Pancreas (tissue), 10 donors: ENCODE measurements at regions not wholly inside any gene's neighbourhood (a gene's known extent, or its start where the extent isn't known, plus 50 kb on each side); places are given as distances from the start of the nearest gene placed in this dataset.

Experiments
- ATAC-seq, 4 donors: fragments of 200-7000 bp; cut with Tn5 transposase; one replicate each; pipeline versions ENCODE4 v1.8.0 to v1.9.1; 2020; ENCODE audit warnings: mild to moderate bottlenecking in 4 of 4, moderate library complexity in 4 of 4
- DNase-seq, 6 donors: peaks; one replicate each; pipeline ENCODE4 v3.0.0-alpha.2; 2020
- FAIRE-seq: peaks from 2 replicates; lab custom pipeline; 2012; peaks lifted over from hg19 to GRCh38; lab: Jason Lieb, UNC
- H3K27ac ChIP-seq, 4 donors: fragments of 200-600 bp; sonication (generic); 1 replicate in 3 of 4; 2 replicates in 1 of 4; pipeline versions ENCODE4 v1.5.0 to v1.8.0; 2020
- H3K27me3 ChIP-seq, 4 donors: fragments of 200-600 bp; one replicate each; pipeline ENCODE4 v1.8.0; 2021
- H3K36me3 ChIP-seq, 3 donors: fragments of 200-600 bp; sonication (generic) in 1 of 3; one replicate each; pipeline versions ENCODE4 v1.5.0 to v1.8.0; 2020 to 2021
- H3K4me1 ChIP-seq, 3 donors: fragments of 200-600 bp; one replicate each; pipeline ENCODE4 v1.8.0; 2021
- H3K4me3 ChIP-seq, 4 donors: fragments of 200-600 bp; sonication (generic) in 2 of 4; one replicate each; pipeline versions ENCODE4 v1.5.0 to v1.8.0; 2020 to 2021
- H3K9me3 ChIP-seq, 4 donors: fragments of 200-600 bp; one replicate each; pipeline ENCODE4 v1.8.0; 2021
- CTCF ChIP-seq, 4 donors: fragments of 200-600 bp; sonication (generic) in 3 of 4; IDR thresholded peaks; one replicate each; pipeline versions ENCODE4 v1.5.0 to v1.8.0; 2021; ENCODE audit warnings: antibody characterized with exemption in 4 of 4
- WGBS, 2 donors: extraction: QIAGEN DNeasy Blood & Tissue Kit; methylation state at CpG; one replicate each; pipeline ENCODE4 v1.1.7; 2013; 5-methylcytosine and 5-hydroxymethylcytosine counted together
- intact Hi-C, 3 donors: fragments of 100-400 bp; cut with DNase I; formaldehyde crosslinking; loops; one replicate each; pipeline versions ENCODE4 v1.11.1 to v1.14.2; 2022
- donor health status: healthy with polysubstance abuse.
- donor health status: DM: no; HTN: no; CAD: no; lungs with moderate emphysema.
- donor health status: DM: no; HTN: no; CAD: no.
- donor health status: control.
- donor health status: control.
- donor health status: Bipolar disorder and iron deficiency.
- donor health status: DM: yes; HTN: yes; CAD: no.
- donor health status: DM: no; HTN: no; CAD: no.
- donor health status: DM: no; HTN: no; CAD: no.
- donor health status: DM: yes; HTN: yes; CAD: no.

- Histone ChIP-seq H3K36me3 (no peaks in the 10 kb centered on the region), H3K4me3 (no peak overlapping the region), H3K9me3 (no peaks in the 10 kb centered on the region), H3K4me1 (no peaks in the 10 kb centered on the region), H3K27ac (no peak overlapping the region), H3K27me3 (no peaks in the 10 kb centered on the region)
- ATAC-seq (no peak), FAIRE-seq (no peak), DNase-seq (peak in 1 of 6 donors; percentile 37)
- 59 to 67% methylated on average over 14 of the region's 14 CpGs for WGBS, 2 donors
- intact Hi-C loops, result no loop called here
- TF ChIP-seq CTCF (IDR thresholded peaks at IDR 0.05), result no peak
These were observed 348.6 kb upstream of the SALL3 start for GRCh38 chr18:78630981-78631510.

GRCh38 chr18:78632111-78632541, 347.5 kb upstream of the SALL3 start:
- TF ChIP-seq CTCF (IDR thresholded peaks at IDR 0.05), result no peak
- ATAC-seq, result peak in 1 of 4 donors; percentile 29
- H3K36me3 ChIP-seq, result no peaks in the 10 kb centered on the region
- WGBS, 2 donors, result 48 to 66% methylated on average over 11 of the region's 11 CpGs
- H3K27me3 ChIP-seq, result no peaks in the 10 kb centered on the region
- no peak for FAIRE-seq
- intact Hi-C loops, result no loop called here
- no peak overlapping the region for H3K27ac ChIP-seq
- H3K4me3 ChIP-seq, result no peak overlapping the region
- no peaks in the 10 kb centered on the region for H3K9me3 ChIP-seq
- H3K4me1 ChIP-seq, result no peaks in the 10 kb centered on the region
- peak in 1 of 6 donors; percentile 33 for DNase-seq

GRCh38 chr18:78634061-78634696, 345.4 kb upstream of the SALL3 start:
- intact Hi-C loops, result no loop called here
- H3K4me3 ChIP-seq, result no peak overlapping the region
- no peak overlapping the region for H3K27ac ChIP-seq
- no peak for ATAC-seq
- no peaks in the 10 kb centered on the region for H3K27me3 ChIP-seq
- no peaks in the 10 kb centered on the region for H3K4me1 ChIP-seq
- FAIRE-seq, result no peak
- DNase-seq, result no peak
- no peaks in the 10 kb centered on the region for H3K36me3 ChIP-seq
- H3K9me3 ChIP-seq, result no peaks in the 10 kb centered on the region
- WGBS, 2 donors, result 61 to 71% methylated on average over 20 of the region's 20 CpGs
- no peak for TF ChIP-seq CTCF (IDR thresholded peaks at IDR 0.05)

- Histone ChIP-seq H3K36me3 (no peaks in the 10 kb centered on the region), H3K4me1 (no peaks in the 10 kb centered on the region), H3K4me3 (no peak overlapping the region), H3K9me3 (no peaks in the 10 kb centered on the region), H3K27ac (no peak overlapping the region), H3K27me3 (no peaks in the 10 kb centered on the region)
- DNase-seq, result peak in 1 of 6 donors; percentile 35
- no peak for ATAC-seq
- WGBS, 2 donors, result 71 to 86% methylated on average over 29 of the region's 29 CpGs
- no peak for TF ChIP-seq CTCF (IDR thresholded peaks at IDR 0.05)
- FAIRE-seq, result no peak
- intact Hi-C loops, result no loop called here
These were observed 344.4 kb upstream of the SALL3 start for GRCh38 chr18:78635093-78635800.

GRCh38 chr18:78636260-78636659, 343.4 kb upstream of the SALL3 start:
- Histone ChIP-seq H3K9me3 (no peaks in the 10 kb centered on the region), H3K4me1 (no peaks in the 10 kb centered on the region), H3K4me3 (no peak overlapping the region), H3K27ac (no peak overlapping the region), H3K27me3 (no peaks in the 10 kb centered on the region), H3K36me3 (no peaks in the 10 kb centered on the region)
- DNase-seq (no peak), FAIRE-seq (no peak), ATAC-seq (no peak)
- 61 to 67% methylated on average over 2 of the region's 2 CpGs for WGBS, 2 donors
- no peak for TF ChIP-seq CTCF (IDR thresholded peaks at IDR 0.05)
- intact Hi-C loops, result no loop called here
